T-helper 2 cell treated with Interferon-gamma antibody and Interleukin-4, amounts not matched to agents 5 μg/mL and 100 μg/mL, for 36 hours (primary cell): ENCODE measurements at regions not wholly inside any gene's neighbourhood (a gene's known extent, or its start where the extent isn't known, plus 50 kb on each side); places are given as distances from the start of the nearest gene placed in this dataset.
"Not testable (repeated sequence)": the region's sequence is repeated elsewhere in the genome, so short reads cannot be mapped to it uniquely, and the experiment has no call there.

Experiments
- DNase-seq: peaks from one replicate; pipeline ENCODE4 v3.0.0; 2021; ENCODE audit warnings: low spot score
- H3K27ac Mint-ChIP-seq: one replicate; pipeline ENCODE4 v1.8.0; 2021; ENCODE audit warnings: mild to moderate bottlenecking, mixed read lengths
- H3K27me3 Mint-ChIP-seq: one replicate; pipeline ENCODE4 v1.8.0; 2021; ENCODE audit warnings: low read depth, mixed read lengths
- H3K36me3 Mint-ChIP-seq: one replicate; pipeline ENCODE4 v1.8.0; 2021; ENCODE audit warnings: low read depth, mixed read lengths
- H3K4me1 Mint-ChIP-seq: one replicate; pipeline ENCODE4 v1.8.0; 2021; ENCODE audit warnings: low read depth, mixed read lengths
- H3K4me3 Mint-ChIP-seq: one replicate; pipeline ENCODE4 v1.8.0; 2022; ENCODE audit warnings: mild to moderate bottlenecking, moderate library complexity, mixed read lengths
- H3K9me3 Mint-ChIP-seq: one replicate; pipeline ENCODE4 v1.8.0; 2021; ENCODE audit warnings: mixed read lengths

- not testable (repeated sequence) for H3K27ac Mint-ChIP-seq, H3K27me3 Mint-ChIP-seq, H3K4me3 Mint-ChIP-seq, H3K4me1 Mint-ChIP-seq, DNase-seq, H3K36me3 Mint-ChIP-seq, H3K9me3 Mint-ChIP-seq
These were observed 304.2 kb upstream of the DPP6 start for GRCh38 chr7:153747969-153748368.

GRCh38 chr7:153748885-153749284 lies 303.3 kb upstream of the DPP6 start:
- H3K36me3 Mint-ChIP-seq, DNase-seq, H3K9me3 Mint-ChIP-seq, H3K4me3 Mint-ChIP-seq, H3K4me1 Mint-ChIP-seq, H3K27ac Mint-ChIP-seq, H3K27me3 Mint-ChIP-seq: not testable (repeated sequence)

GRCh38 chr7:153765869-153766268 lies 286.3 kb upstream of the DPP6 start:
- not testable (repeated sequence) for H3K36me3 Mint-ChIP-seq, H3K27me3 Mint-ChIP-seq, H3K4me1 Mint-ChIP-seq, H3K27ac Mint-ChIP-seq, DNase-seq, H3K4me3 Mint-ChIP-seq
- H3K9me3 Mint-ChIP-seq: peaks cover 24% of the 10 kb centered on the region

- H3K4me3 Mint-ChIP-seq, DNase-seq, H3K27ac Mint-ChIP-seq, H3K36me3 Mint-ChIP-seq, H3K4me1 Mint-ChIP-seq, H3K27me3 Mint-ChIP-seq: not testable (repeated sequence)
- peaks cover 24% of the 10 kb centered on the region for H3K9me3 Mint-ChIP-seq
These were observed 285.3 kb upstream of the DPP6 start for GRCh38 chr7:153766926-153767325.

GRCh38 chr7:153772966-153773365 lies 279.2 kb upstream of the DPP6 start:
- H3K27me3 Mint-ChIP-seq: no peaks in the 10 kb centered on the region
- no peak overlapping the region for H3K4me3 Mint-ChIP-seq

GRCh38 chr7:153776940-153777339 lies 275.3 kb upstream of the DPP6 start:
- not testable (repeated sequence) for H3K9me3 Mint-ChIP-seq, H3K27ac Mint-ChIP-seq, H3K36me3 Mint-ChIP-seq, DNase-seq, H3K4me3 Mint-ChIP-seq, H3K27me3 Mint-ChIP-seq, H3K4me1 Mint-ChIP-seq

More at GRCh38 chr7:153772966-153773365, 279.2 kb upstream of the DPP6 start:
- Mint-ChIP-seq H3K27ac (no peak overlapping the region), H3K36me3 (no peaks in the 10 kb centered on the region), H3K4me1 (no peaks in the 10 kb centered on the region), H3K9me3 (peaks cover 8% of the 10 kb centered on the region)
- DNase-seq: no peak

GRCh38 chr7:153797363-153797762 lies 254.8 kb upstream of the DPP6 start:
- not testable (repeated sequence) for H3K27ac Mint-ChIP-seq, H3K27me3 Mint-ChIP-seq, DNase-seq, H3K4me1 Mint-ChIP-seq, H3K4me3 Mint-ChIP-seq, H3K36me3 Mint-ChIP-seq
- H3K9me3 Mint-ChIP-seq: peaks cover 10% of the 10 kb centered on the region

GRCh38 chr7:153808117-153808516 lies 244.1 kb upstream of the DPP6 start:
- no peak for DNase-seq
- no peaks in the 10 kb centered on the region for H3K27me3 Mint-ChIP-seq
- H3K27ac Mint-ChIP-seq: no peak overlapping the region
- no peaks in the 10 kb centered on the region for H3K4me1 Mint-ChIP-seq
- no peak overlapping the region for H3K4me3 Mint-ChIP-seq
- no peaks in the 10 kb centered on the region for H3K36me3 Mint-ChIP-seq
- H3K9me3 Mint-ChIP-seq: peaks cover 8% of the 10 kb centered on the region

- H3K36me3 Mint-ChIP-seq: no peaks in the 10 kb centered on the region
- H3K27me3 Mint-ChIP-seq: no peaks in the 10 kb centered on the region
These were observed 222.7 kb upstream of the DPP6 start for GRCh38 chr7:153829525-153829924.

GRCh38 chr7:153832160-153832559 lies 220.0 kb upstream of the DPP6 start:
- Mint-ChIP-seq H3K4me3 (no peak overlapping the region), H3K4me1 (no peaks in the 10 kb centered on the region), H3K36me3 (no peaks in the 10 kb centered on the region), H3K27me3 (no peaks in the 10 kb centered on the region), H3K9me3 (peaks cover 10% of the 10 kb centered on the region), H3K27ac (no peak overlapping the region)
- no peak for DNase-seq

More at GRCh38 chr7:153829525-153829924, 222.7 kb upstream of the DPP6 start:
- no peak overlapping the region for H3K27ac Mint-ChIP-seq
- no peaks in the 10 kb centered on the region for H3K4me1 Mint-ChIP-seq
- DNase-seq: no peak
- H3K4me3 Mint-ChIP-seq: no peak overlapping the region
- H3K9me3 Mint-ChIP-seq: peaks cover 21% of the 10 kb centered on the region

GRCh38 chr7:153835103-153835502 lies 217.1 kb upstream of the DPP6 start:
- H3K27ac Mint-ChIP-seq: no peak overlapping the region
- no peak for DNase-seq
- no peaks in the 10 kb centered on the region for H3K4me1 Mint-ChIP-seq
- peaks cover 5% of the 10 kb centered on the region for H3K9me3 Mint-ChIP-seq
- H3K36me3 Mint-ChIP-seq: no peaks in the 10 kb centered on the region
- no peak overlapping the region for H3K4me3 Mint-ChIP-seq
- no peaks in the 10 kb centered on the region for H3K27me3 Mint-ChIP-seq

- no peaks in the 10 kb centered on the region for H3K4me1 Mint-ChIP-seq
These were observed 216.4 kb upstream of the DPP6 start for GRCh38 chr7:153835712-153836265.

GRCh38 chr7:153838591-153838990 lies 213.6 kb upstream of the DPP6 start:
- no peak overlapping the region for H3K27ac Mint-ChIP-seq
- H3K4me1 Mint-ChIP-seq: no peaks in the 10 kb centered on the region
- DNase-seq: no peak
- peaks cover 21% of the 10 kb centered on the region for H3K9me3 Mint-ChIP-seq
- no peak overlapping the region for H3K4me3 Mint-ChIP-seq
- H3K36me3 Mint-ChIP-seq: no peaks in the 10 kb centered on the region
- H3K27me3 Mint-ChIP-seq: no peaks in the 10 kb centered on the region

More at GRCh38 chr7:153835712-153836265, 216.4 kb upstream of the DPP6 start:
- DNase-seq: no peak
- Mint-ChIP-seq H3K27me3 (no peaks in the 10 kb centered on the region), H3K27ac (no peak overlapping the region), H3K4me3 (no peak overlapping the region), H3K36me3 (no peaks in the 10 kb centered on the region), H3K9me3 (peaks cover 5% of the 10 kb centered on the region)

- no peaks in the 10 kb centered on the region for H3K36me3 Mint-ChIP-seq
- no peak for DNase-seq
- H3K4me3 Mint-ChIP-seq: no peak overlapping the region
- peaks cover 27% of the 10 kb centered on the region for H3K9me3 Mint-ChIP-seq
- no peaks in the 10 kb centered on the region for H3K4me1 Mint-ChIP-seq
- H3K27ac Mint-ChIP-seq: no peak overlapping the region
- no peaks in the 10 kb centered on the region for H3K27me3 Mint-ChIP-seq
These were observed 211.3 kb upstream of the DPP6 start for GRCh38 chr7:153840861-153841260.

- no peaks in the 10 kb centered on the region for H3K36me3 Mint-ChIP-seq
- no peaks in the 10 kb centered on the region for H3K27me3 Mint-ChIP-seq
- DNase-seq: no peak
- H3K27ac Mint-ChIP-seq: no peak overlapping the region
- H3K4me1 Mint-ChIP-seq: no peaks in the 10 kb centered on the region
- H3K4me3 Mint-ChIP-seq: no peak overlapping the region
- H3K9me3 Mint-ChIP-seq: peaks cover 37% of the 10 kb centered on the region
These were observed 204.4 kb upstream of the DPP6 start for GRCh38 chr7:153847828-153848227.
